OCI-LY7 (cell line): ENCODE measurements at regions not wholly inside any gene's neighbourhood (a gene's known extent, or its start where the extent isn't known, plus 50 kb on each side); places are given as distances from the start of the nearest gene placed in this dataset.

Experiments used
- EZH2phosphoT487 ChIP-seq: fragments of 200-600 bp; sonication (generic); IDR thresholded peaks from 2 replicates; pipeline ENCODE4 v1.6.1; 2018; ENCODE audit warnings: low read depth, borderline replicate concordance, mild to moderate bottlenecking, mixed run types, antibody characterized with exemption, low read length, moderate library complexity, mixed read lengths
- TF ChIP-seq, protein P1 (sequence below): fragments of 200-600 bp; sonication (generic); conservative IDR thresholded peaks from 2 replicates; pipeline ENCODE4 v1.5.1; 2014; ENCODE audit warnings: mild to moderate bottlenecking, antibody characterized with exemption, low read length, moderate library complexity, mixed read lengths

DNA sequence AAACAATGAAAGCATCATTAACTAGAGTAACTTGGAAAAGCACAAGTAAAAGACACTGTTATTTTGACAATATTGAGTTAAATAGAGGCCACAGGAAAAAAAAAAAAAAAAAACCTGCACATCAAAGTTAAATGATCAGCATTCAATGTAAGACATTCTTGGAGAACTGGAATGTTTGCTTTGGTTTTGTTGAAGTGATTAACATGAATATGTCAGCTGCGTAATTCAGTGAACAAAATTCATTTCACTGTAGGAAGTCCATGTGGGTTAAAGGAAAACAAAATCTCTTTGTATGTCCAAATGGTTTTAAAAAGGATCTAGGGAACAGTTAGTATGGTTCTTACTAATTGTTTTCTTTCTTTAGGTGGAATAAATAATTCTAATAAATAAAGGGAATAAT lies 252.8 kb upstream of the CNTN6 start:
- TF ChIP-seq, protein P1, sequence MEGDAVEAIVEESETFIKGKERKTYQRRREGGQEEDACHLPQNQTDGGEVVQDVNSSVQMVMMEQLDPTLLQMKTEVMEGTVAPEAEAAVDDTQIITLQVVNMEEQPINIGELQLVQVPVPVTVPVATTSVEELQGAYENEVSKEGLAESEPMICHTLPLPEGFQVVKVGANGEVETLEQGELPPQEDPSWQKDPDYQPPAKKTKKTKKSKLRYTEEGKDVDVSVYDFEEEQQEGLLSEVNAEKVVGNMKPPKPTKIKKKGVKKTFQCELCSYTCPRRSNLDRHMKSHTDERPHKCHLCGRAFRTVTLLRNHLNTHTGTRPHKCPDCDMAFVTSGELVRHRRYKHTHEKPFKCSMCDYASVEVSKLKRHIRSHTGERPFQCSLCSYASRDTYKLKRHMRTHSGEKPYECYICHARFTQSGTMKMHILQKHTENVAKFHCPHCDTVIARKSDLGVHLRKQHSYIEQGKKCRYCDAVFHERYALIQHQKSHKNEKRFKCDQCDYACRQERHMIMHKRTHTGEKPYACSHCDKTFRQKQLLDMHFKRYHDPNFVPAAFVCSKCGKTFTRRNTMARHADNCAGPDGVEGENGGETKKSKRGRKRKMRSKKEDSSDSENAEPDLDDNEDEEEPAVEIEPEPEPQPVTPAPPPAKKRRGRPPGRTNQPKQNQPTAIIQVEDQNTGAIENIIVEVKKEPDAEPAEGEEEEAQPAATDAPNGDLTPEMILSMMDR = no peak
- no peak for TF ChIP-seq EZH2phosphoT487
